Body of pancreas (tissue), 4 donors: ENCODE measurements at regions not wholly inside any gene's neighbourhood (a gene's known extent, or its start where the extent isn't known, plus 50 kb on each side); places are given as distances from the start of the nearest gene placed in this dataset.

ENCODE experiments used
- ATAC-seq: fragments of 150-250 bp; one replicate; pipeline ENCODE4 v1.9.1; 2016
- DNase-seq, 4 donors: peaks; one replicate each; pipeline ENCODE4 v3.0.0-alpha.2; 2019
- H3K27ac ChIP-seq, 4 donors: fragments of 200-600 bp; sonication (generic); 1 replicate in 3 of 4; 2 replicates in 1 of 4; pipeline versions ENCODE4 v1.5.1 to v1.6.1; 2016 to 2019; ENCODE audit warnings: mild to moderate bottlenecking in 1 of 4, mixed read lengths in 1 of 4, moderate library complexity in 1 of 4
- H3K27me3 ChIP-seq, 2 donors: fragments of 200-600 bp; sonication (generic); one replicate each; pipeline ENCODE4 v1.6.0; 2016; ENCODE audit warnings: mild to moderate bottlenecking in 1 of 2
- H3K36me3 ChIP-seq, 2 donors: fragments of 200-600 bp; sonication (generic); replicated peaks in 1 of 2; 2 replicates each; pipeline ENCODE4 v1.5.1; 2016; ENCODE audit warnings: low read depth in 2 of 2; ENCODE audit not compliant: insufficient read depth in 1 of 2
- H3K4me1 ChIP-seq: fragments of 200-600 bp; sonication (generic); one replicate; pipeline ENCODE4 v1.6.0; 2016
- H3K4me3 ChIP-seq, 2 donors: fragments of 200-600 bp; sonication (generic); 1 replicate in 1 of 2; 2 replicates in 1 of 2; pipeline ENCODE4 v1.5.1; 2016 to 2019
- H3K9me3 ChIP-seq, 3 donors: fragments of 200-600 bp; sonication (generic); 1 replicate in 2 of 3; 2 replicates in 1 of 3; pipeline ENCODE4 v1.5.1; 2016
- CTCF ChIP-seq, 7 experiments: fragments of 450-650 bp in 4 of 7; fragments of 200-600 bp in 3 of 7; sonication (generic) in 3 of 7; IDR thresholded peaks; one replicate each; pipeline ENCODE4 v1.5.1; 2016 to 2019; ENCODE audit warnings: antibody characterized with exemption in 7 of 7
- POLR2A ChIP-seq, 3 donors: fragments of 450-650 bp; IDR thresholded peaks; one replicate each; pipeline ENCODE4 v1.6.1; 2016; ENCODE audit warnings: antibody characterized with exemption in 3 of 3, mild to moderate bottlenecking in 2 of 3
- WGBS, 2 donors: methylation state at CpG; one replicate each; pipeline ENCODE4 v1.1.5; 2017; 5-methylcytosine and 5-hydroxymethylcytosine counted together
- intact Hi-C: fragments of 100-400 bp; cut with DNase I; formaldehyde crosslinking; loops from one replicate; pipeline ENCODE4 v1.15.1; 2023

- 40 to 43% methylated on average over 2 of the region's 2 CpGs for WGBS, 2 donors
- intact Hi-C loops, result no loop called here
- DNase-seq, result no peak
- Histone ChIP-seq H3K4me1 (no peaks in the 10 kb centered on the region), H3K36me3 (no peaks in the 10 kb centered on the region), H3K27ac (no peak overlapping the region), H3K4me3 (no peak overlapping the region), H3K9me3 (no peaks in the 10 kb centered on the region), H3K27me3 (no peaks in the 10 kb centered on the region)
- TF ChIP-seq POLR2A (IDR thresholded peaks at IDR 0.05), result no peak
- no peak for TF ChIP-seq CTCF (IDR thresholded peaks at IDR 0.05)
- no peak for ATAC-seq
Measured at GRCh38 chr4:46684041-46684440, 225.0 kb downstream of the COX7B2 start.

GRCh38 chr4:46676364-46676763 lies 232.7 kb downstream of the COX7B2 start:
- Histone ChIP-seq H3K27me3 (no peaks in the 10 kb centered on the region), H3K27ac (no peak overlapping the region), H3K36me3 (no peaks in the 10 kb centered on the region), H3K4me1 (no peaks in the 10 kb centered on the region), H3K4me3 (no peak overlapping the region), H3K9me3 (no peaks in the 10 kb centered on the region)
- 32 to 47% methylated on average over 1 of the region's 1 CpG for WGBS, 2 donors
- DNase-seq (no peak), ATAC-seq (no peak)
- TF ChIP-seq CTCF (IDR thresholded peaks at IDR 0.05) (no peak), POLR2A (IDR thresholded peaks at IDR 0.05) (no peak)
- intact Hi-C loops, result no loop called here

GRCh38 chr4:46674326-46674725 lies 234.7 kb downstream of the COX7B2 start:
- intact Hi-C loops, result no loop called here
- H3K27me3 ChIP-seq, result no peaks in the 10 kb centered on the region
- TF ChIP-seq POLR2A (IDR thresholded peaks at IDR 0.05) (no peak), CTCF (IDR thresholded peaks at IDR 0.05) (no peak)
- H3K4me1 ChIP-seq, result no peaks in the 10 kb centered on the region
- no peaks in the 10 kb centered on the region for H3K9me3 ChIP-seq
- no peak overlapping the region for H3K4me3 ChIP-seq
- DNase-seq, result no peak
- ATAC-seq, result no peak
- H3K27ac ChIP-seq, result no peak overlapping the region
- H3K36me3 ChIP-seq, result no peaks in the 10 kb centered on the region

GRCh38 chr4:46667790-46668189 lies 241.3 kb downstream of the COX7B2 start:
- H3K27me3 ChIP-seq, result no peaks in the 10 kb centered on the region
- DNase-seq (no peak), ATAC-seq (no peak)
- no peaks in the 10 kb centered on the region for H3K4me1 ChIP-seq
- no peak for TF ChIP-seq CTCF (IDR thresholded peaks at IDR 0.05)
- TF ChIP-seq POLR2A (IDR thresholded peaks at IDR 0.05), result no peak
- H3K4me3 ChIP-seq, result no peak overlapping the region
- no peak overlapping the region for H3K27ac ChIP-seq
- no peaks in the 10 kb centered on the region for H3K9me3 ChIP-seq
- 28 to 46% methylated on average over 3 of the region's 3 CpGs for WGBS, 2 donors
- no peaks in the 10 kb centered on the region for H3K36me3 ChIP-seq
- intact Hi-C loops, result no loop called here

- no peak overlapping the region for H3K27ac ChIP-seq
- DNase-seq (no peak), ATAC-seq (no peak)
- intact Hi-C loops, result no loop called here
- TF ChIP-seq CTCF (IDR thresholded peaks at IDR 0.05) (no peak), POLR2A (IDR thresholded peaks at IDR 0.05) (no peak)
- no peaks in the 10 kb centered on the region for H3K27me3 ChIP-seq
- no peaks in the 10 kb centered on the region for H3K9me3 ChIP-seq
- WGBS, 2 donors, result 29 to 33% methylated on average over 3 of the region's 3 CpGs
- H3K36me3 ChIP-seq, result no peaks in the 10 kb centered on the region
- H3K4me1 ChIP-seq, result no peaks in the 10 kb centered on the region
- no peak overlapping the region for H3K4me3 ChIP-seq
Measured at GRCh38 chr4:46656071-46656470, 253.0 kb downstream of the COX7B2 start.
